Lung (tissue), 11 donors: ENCODE measurements at regions not wholly inside any gene's neighbourhood (a gene's known extent, or its start where the extent isn't known, plus 50 kb on each side); places are given as distances from the start of the nearest gene placed in this dataset.

Experiments used
- ATAC-seq: fragments of 200-7000 bp; cut with Tn5 transposase; one replicate; pipeline ENCODE4 v1.9.1; 2020; ENCODE audit warnings: moderate number of reproducible peaks; ENCODE audit not compliant: insufficient read depth, low FRiP score
- DNase-seq, 3 donors: peaks; one replicate each; pipeline ENCODE4 v3.0.0-alpha.2; 2013 to 2017
- H3K27ac ChIP-seq, 2 donors: one replicate each; pipeline ENCODE4 v1.5.1; 2013; ENCODE audit warnings: mild to moderate bottlenecking in 2 of 2, moderate library complexity in 2 of 2, control low read depth in 1 of 2, inconsistent platforms in 1 of 2, low read depth in 1 of 2, low read length in 1 of 2
- H3K27me3 ChIP-seq, 3 donors: one replicate each; pipeline ENCODE4 v1.5.1; 2013; ENCODE audit warnings: low read length in 2 of 3; ENCODE audit not compliant: control insufficient read depth in 3 of 3, insufficient read depth in 3 of 3
- H3K36me3 ChIP-seq, 4 donors: one replicate each; pipeline ENCODE4 v1.5.1; 2013; ENCODE audit warnings: low read length in 4 of 4, mild to moderate bottlenecking in 1 of 4, moderate library complexity in 1 of 4; ENCODE audit not compliant: control insufficient read depth in 4 of 4, insufficient read depth in 4 of 4
- H3K4me1 ChIP-seq, 5 donors: one replicate each; pipeline ENCODE4 v1.5.1; 2013; ENCODE audit warnings: low read length in 5 of 5, mild to moderate bottlenecking in 2 of 5, moderate library complexity in 1 of 5; ENCODE audit not compliant: control insufficient read depth in 5 of 5, insufficient read depth in 5 of 5
- H3K4me3 ChIP-seq: one replicate; pipeline ENCODE4 v1.5.1; 2013; ENCODE audit warnings: mild to moderate bottlenecking, control low read depth, moderate library complexity
- H3K9ac ChIP-seq, 2 donors: one replicate each; pipeline ENCODE4 v1.5.1; 2013; ENCODE audit warnings: low read length in 2 of 2, control low read depth in 1 of 2; ENCODE audit not compliant: insufficient read depth in 1 of 2
- H3K9me3 ChIP-seq, 4 donors: one replicate each; pipeline ENCODE4 v1.5.1; 2013; ENCODE audit warnings: low read length in 3 of 4, mild to moderate bottlenecking in 1 of 4, moderate library complexity in 1 of 4; ENCODE audit not compliant: control insufficient read depth in 4 of 4, insufficient read depth in 3 of 4
- CTCF ChIP-seq: IDR thresholded peaks from 2 replicates; pipeline ENCODE4 v1.5.1; 2012; ENCODE audit warnings: mild to moderate bottlenecking; ENCODE audit errors: control extremely low read depth, extremely low read depth
- WGBS, 2 donors: extraction: QIAGEN DNeasy Blood & Tissue Kit; methylation state at CpG; one replicate each; pipeline ENCODE4 v1.1.7; 2013; 5-methylcytosine and 5-hydroxymethylcytosine counted together
- donor health status: control.
- donor health status: control.
- donor health status: Bipolar disorder and iron deficiency.
- donor health status: healthy.
- donor health status: DM: yes; HTN: yes; CAD: no.

- no peak for DNase-seq
- no peaks in the 10 kb centered on the region for H3K36me3 ChIP-seq
- WGBS, 2 donors = 89 to 93% methylated on average over 7 of the region's 7 CpGs
- no peak overlapping the region for H3K27ac ChIP-seq
- peaks cover 0 to 6% (median 0%) of the 10 kb centered on the region in 4 donors for H3K9me3 ChIP-seq
- no peak overlapping the region for H3K9ac ChIP-seq
- H3K4me1 ChIP-seq = no peaks in the 10 kb centered on the region
- H3K27me3 ChIP-seq = no peaks in the 10 kb centered on the region
- TF ChIP-seq CTCF = no peak
- no peak for ATAC-seq
- no peak overlapping the region for H3K4me3 ChIP-seq
Observed at GRCh38 chr9:121593066-121593465, 58.4 kb upstream of the DAB2IP start.

GRCh38 chr9:121596515-121596914, 54.9 kb upstream of the DAB2IP start:
- Histone ChIP-seq H3K4me3 (no peak overlapping the region), H3K27ac (no peak overlapping the region), H3K9ac (no peak overlapping the region), H3K4me1 (peaks cover 0 to 10% (median 3%) of the 10 kb centered on the region in 5 donors), H3K27me3 (peaks cover 0 to 6% (median 3%) of the 10 kb centered on the region in 3 donors), H3K36me3 (no peaks in the 10 kb centered on the region), H3K9me3 (peaks cover 0 to 5% (median 0%) of the 10 kb centered on the region in 4 donors)
- DNase-seq = no peak
- no peak for TF ChIP-seq CTCF
- WGBS, 2 donors = 67 to 94% methylated on average over 1 of the region's 1 CpG
- ATAC-seq = no peak

DNA sequence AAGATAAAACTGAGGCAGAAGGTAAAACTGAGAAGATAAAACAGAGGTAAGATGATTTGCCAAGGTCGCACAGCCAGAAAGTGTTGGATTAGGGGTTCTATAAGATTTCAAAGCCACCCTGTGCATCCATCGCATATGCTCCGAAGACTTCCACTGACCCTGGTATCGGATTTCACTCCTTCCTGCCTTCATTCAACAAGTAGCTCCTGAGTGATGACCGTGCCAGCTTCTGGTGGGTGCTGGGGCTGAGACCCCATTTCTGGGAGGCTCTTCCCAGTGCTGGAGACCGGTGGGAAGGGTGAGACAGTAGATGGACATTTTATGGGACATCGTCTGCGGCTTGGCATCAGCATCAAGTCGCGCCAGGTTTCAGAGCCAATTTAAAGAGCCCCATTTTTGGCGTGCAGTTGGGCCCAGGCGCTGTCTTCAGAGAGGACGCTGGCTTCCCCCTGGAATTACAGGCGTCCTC, 53.7 kb upstream of the DAB2IP start:
- TF ChIP-seq CTCF = no peak
- Histone ChIP-seq H3K9ac (peak overlapping the region in 1 of 2 donors; percentile 3), H3K27ac (peak overlapping the region; percentile 91 to 97), H3K4me3 (no peak overlapping the region), H3K4me1 (peaks cover 0 to 10% (median 3%) of the 10 kb centered on the region in 5 donors), H3K9me3 (peaks cover 0 to 5% (median 0%) of the 10 kb centered on the region in 4 donors), H3K27me3 (peaks cover 0 to 6% (median 3%) of the 10 kb centered on the region in 3 donors), H3K36me3 (no peaks in the 10 kb centered on the region)
- WGBS, 2 donors = 52 to 70% methylated on average over 14 of the region's 14 CpGs
- no peak for ATAC-seq
- peak in 1 of 3 donors; percentile 34 for DNase-seq
